ENCODE measurements at regions not wholly inside any gene's neighbourhood (a gene's known extent, or its start where the extent isn't known, plus 50 kb on each side); places are given as distances from the start of the nearest gene placed in this dataset.

- DNase-seq (ENCODE audit: low spot score in 2 of 2): no peak
- H3K4me1 ChIP-seq: no peaks in the 10 kb centered on the region
- no peaks in the 10 kb centered on the region for H3K27me3 ChIP-seq
- no peak overlapping the region for H3K27ac ChIP-seq
- intact Hi-C loops (cut with DNase I; ENCODE audit: low total_unique reads): no loop called here
- no peak for TF ChIP-seq POLR2AphosphoS5 (IDR thresholded peaks at IDR 0.05)
- no peak for TF ChIP-seq POLR2A (IDR thresholded peaks at IDR 0.05)
- no peak for TF ChIP-seq CTCF (IDR thresholded peaks at IDR 0.05)
- no peaks in the 10 kb centered on the region for H3K36me3 ChIP-seq
- no peak overlapping the region for H3K4me3 ChIP-seq
- H3K9me3 ChIP-seq: no peaks in the 10 kb centered on the region
These were observed 141.6 kb upstream of the PARP11 start for GRCh38 chr12:4014858-4015224.

- no peaks in the 10 kb centered on the region for H3K9me3 ChIP-seq
- no peak for TF ChIP-seq POLR2AphosphoS5 (IDR thresholded peaks at IDR 0.05)
- TF ChIP-seq POLR2A (IDR thresholded peaks at IDR 0.05): no peak
- TF ChIP-seq CTCF (IDR thresholded peaks at IDR 0.05): no peak
- no peak overlapping the region for H3K27ac ChIP-seq
- no peak for DNase-seq (ENCODE audit: low spot score in 2 of 2)
- H3K4me3 ChIP-seq: no peak overlapping the region
- no peaks in the 10 kb centered on the region for H3K4me1 ChIP-seq
- intact Hi-C loops (cut with DNase I; ENCODE audit: low total_unique reads): no loop called here
- H3K27me3 ChIP-seq: no peaks in the 10 kb centered on the region
- H3K36me3 ChIP-seq: no peaks in the 10 kb centered on the region
These were observed 141.2 kb upstream of the PARP11 start for GRCh38 chr12:4014444-4014843.

DNA sequence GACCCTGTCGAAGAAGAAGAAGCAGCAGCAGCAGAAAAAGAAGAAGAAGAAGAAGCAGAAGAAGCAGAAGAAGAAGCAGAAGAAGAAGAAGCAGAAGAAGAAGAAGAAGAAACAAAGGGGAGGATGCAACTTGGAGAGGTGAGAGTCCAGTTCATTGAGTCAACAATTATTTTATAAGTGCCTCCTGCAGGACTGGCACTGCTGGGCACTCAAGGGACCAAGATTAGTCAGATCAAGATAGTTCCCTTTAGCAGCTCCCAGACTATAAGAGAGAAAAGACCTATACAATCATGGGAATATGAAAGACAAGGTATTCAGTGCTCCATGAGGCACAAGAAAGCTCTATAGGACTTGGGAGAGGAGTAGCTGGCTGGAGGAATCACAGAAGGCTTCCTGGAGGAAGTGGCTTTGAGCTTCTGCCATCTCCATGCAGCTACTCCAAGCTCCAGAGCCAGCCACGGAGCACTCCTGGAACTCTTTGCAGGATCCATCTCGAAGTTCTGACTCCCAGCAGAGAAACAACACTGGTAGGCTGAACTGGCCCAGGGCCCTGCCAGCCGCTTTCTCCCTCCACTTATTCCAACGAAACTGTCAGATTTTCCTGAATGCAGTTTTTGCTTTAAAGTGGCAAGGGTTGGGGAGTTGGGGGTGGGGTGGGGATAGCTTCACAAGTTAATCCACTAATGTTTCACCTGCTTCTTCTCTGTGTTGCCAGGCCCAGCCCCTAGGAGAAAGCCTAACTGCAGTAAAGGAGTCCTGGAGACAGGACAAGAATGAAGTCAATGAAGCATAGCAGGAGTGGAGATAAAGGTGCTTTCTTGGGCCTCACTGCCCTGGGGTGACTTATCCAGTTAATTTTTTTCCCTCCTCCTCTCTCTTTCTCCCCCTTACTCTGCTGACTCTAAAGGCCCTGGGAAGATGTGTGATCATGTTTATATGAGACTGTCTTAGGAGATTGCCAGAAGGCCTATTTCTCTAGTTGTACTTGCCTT, 140.1 kb upstream of the PARP11 start:
- Histone ChIP-seq H3K27ac (no peak overlapping the region), H3K27me3 (no peaks in the 10 kb centered on the region), H3K9me3 (no peaks in the 10 kb centered on the region), H3K4me3 (no peak overlapping the region), H3K36me3 (no peaks in the 10 kb centered on the region), H3K4me1 (no peaks in the 10 kb centered on the region)
- DNase-seq (ENCODE audit: low spot score in 2 of 2): no peak
- intact Hi-C loops (cut with DNase I; ENCODE audit: low total_unique reads): no loop called here
- TF ChIP-seq CTCF (IDR thresholded peaks at IDR 0.05) (no peak), POLR2A (IDR thresholded peaks at IDR 0.05) (no peak)

DNA sequence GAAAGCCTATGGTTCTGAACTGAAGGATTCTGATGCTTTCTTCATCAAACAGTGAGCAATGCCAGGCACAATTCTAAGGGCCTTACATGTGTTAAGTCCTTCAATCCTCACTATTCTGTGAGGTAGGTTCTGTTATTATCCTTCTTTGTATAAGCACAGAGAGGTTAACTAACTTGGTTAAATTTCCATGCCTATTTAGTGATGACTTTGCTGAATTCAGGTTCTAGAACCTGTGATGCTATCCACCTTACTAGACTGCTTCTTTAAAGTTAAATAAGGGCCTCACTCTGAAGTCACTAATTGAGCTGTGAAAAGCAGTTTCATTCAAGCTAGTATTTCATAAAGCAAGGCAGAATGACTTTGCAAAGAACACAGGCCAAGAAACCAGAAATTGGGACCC, 138.9 kb upstream of the PARP11 start:
- Histone ChIP-seq H3K36me3 (no peaks in the 10 kb centered on the region), H3K9me3 (no peaks in the 10 kb centered on the region), H3K4me1 (no peaks in the 10 kb centered on the region), H3K27me3 (no peaks in the 10 kb centered on the region), H3K4me3 (no peak overlapping the region), H3K27ac (no peak overlapping the region)
- TF ChIP-seq POLR2A (IDR thresholded peaks at IDR 0.05) (no peak), POLR2AphosphoS5 (IDR thresholded peaks at IDR 0.05) (no peak), CTCF (IDR thresholded peaks at IDR 0.05) (no peak)
- no peak for DNase-seq (ENCODE audit: low spot score in 2 of 2)
- intact Hi-C loops (cut with DNase I; ENCODE audit: low total_unique reads): no loop called here

- no peak for DNase-seq (ENCODE audit: low spot score in 2 of 2)
- Histone ChIP-seq H3K36me3 (no peaks in the 10 kb centered on the region), H3K4me3 (no peak overlapping the region), H3K4me1 (no peaks in the 10 kb centered on the region), H3K9me3 (no peaks in the 10 kb centered on the region), H3K27ac (no peak overlapping the region), H3K27me3 (no peaks in the 10 kb centered on the region)
- intact Hi-C loops (cut with DNase I; ENCODE audit: low total_unique reads): no loop called here
- TF ChIP-seq POLR2A (IDR thresholded peaks at IDR 0.05) (no peak), POLR2AphosphoS5 (IDR thresholded peaks at IDR 0.05) (no peak), CTCF (IDR thresholded peaks at IDR 0.05) (no peak)
These were observed 138.4 kb upstream of the PARP11 start for GRCh38 chr12:4011597-4011996.

Data from breast epithelium (tissue), 4 donors.